ENCODE measurements at regions not wholly inside any gene's neighbourhood (a gene's known extent, or its start where the extent isn't known, plus 50 kb on each side); places are given as distances from the start of the nearest gene placed in this dataset.

- Histone ChIP-seq H3K4me3 (no peak overlapping the region), H3K9me3 (no peaks in the 10 kb centered on the region), H3K27ac (no peak overlapping the region), H3K36me3 (no peaks in the 10 kb centered on the region), H3K27me3 (no peaks in the 10 kb centered on the region), H3K4me1 (no peaks in the 10 kb centered on the region)
- no peak for DNase-seq (ENCODE audit: low spot score)
- TF ChIP-seq CTCF (IDR thresholded peaks at IDR 0.05), result no peak
These were observed 131.8 kb upstream of the MAD2L1 start for GRCh38 chr4:120198411-120198810.

GRCh38 chr4:120177603-120178002, 111.0 kb upstream of the MAD2L1 start:
- Histone ChIP-seq H3K4me1 (no peaks in the 10 kb centered on the region), H3K4me3 (no peak overlapping the region), H3K9me3 (no peaks in the 10 kb centered on the region), H3K27me3 (no peaks in the 10 kb centered on the region), H3K36me3 (no peaks in the 10 kb centered on the region), H3K27ac (no peak overlapping the region)
- DNase-seq (ENCODE audit: low spot score), result no peak
- no peak for TF ChIP-seq CTCF (IDR thresholded peaks at IDR 0.05)

GRCh38 chr4:120175272-120175671, 108.6 kb upstream of the MAD2L1 start:
- no peaks in the 10 kb centered on the region for H3K36me3 ChIP-seq
- H3K4me3 ChIP-seq, result no peak overlapping the region
- no peaks in the 10 kb centered on the region for H3K4me1 ChIP-seq
- no peaks in the 10 kb centered on the region for H3K9me3 ChIP-seq
- no peaks in the 10 kb centered on the region for H3K27me3 ChIP-seq
- no peak for DNase-seq (ENCODE audit: low spot score)
- TF ChIP-seq CTCF (IDR thresholded peaks at IDR 0.05), result no peak
- no peak overlapping the region for H3K27ac ChIP-seq

- no peaks in the 10 kb centered on the region for H3K4me1 ChIP-seq
- no peaks in the 10 kb centered on the region for H3K27me3 ChIP-seq
- H3K4me3 ChIP-seq, result no peak overlapping the region
- H3K9me3 ChIP-seq, result no peaks in the 10 kb centered on the region
- H3K36me3 ChIP-seq, result no peaks in the 10 kb centered on the region
- H3K27ac ChIP-seq, result no peak overlapping the region
- DNase-seq (ENCODE audit: low spot score), result no peak
- no peak for TF ChIP-seq CTCF (IDR thresholded peaks at IDR 0.05)
These were observed 97.2 kb upstream of the MAD2L1 start for GRCh38 chr4:120163895-120164294.

- H3K4me1 ChIP-seq, result no peaks in the 10 kb centered on the region
- H3K4me3 ChIP-seq, result no peak overlapping the region
- no peaks in the 10 kb centered on the region for H3K9me3 ChIP-seq
- no peak overlapping the region for H3K27ac ChIP-seq
- no peaks in the 10 kb centered on the region for H3K27me3 ChIP-seq
- H3K36me3 ChIP-seq, result no peaks in the 10 kb centered on the region
- TF ChIP-seq CTCF (IDR thresholded peaks at IDR 0.05), result no peak
- no peak for DNase-seq (ENCODE audit: low spot score)
These were observed 92.3 kb upstream of the MAD2L1 start for GRCh38 chr4:120158841-120159463.

GRCh38 chr4:120158046-120158445, 91.4 kb upstream of the MAD2L1 start:
- Histone ChIP-seq H3K4me3 (no peak overlapping the region), H3K27me3 (no peaks in the 10 kb centered on the region), H3K4me1 (no peaks in the 10 kb centered on the region), H3K9me3 (no peaks in the 10 kb centered on the region), H3K36me3 (no peaks in the 10 kb centered on the region), H3K27ac (no peak overlapping the region)
- DNase-seq (ENCODE audit: low spot score), result no peak
- TF ChIP-seq CTCF (IDR thresholded peaks at IDR 0.05), result no peak

Measured in right atrium auricular region (tissue), 2 donors.